ENCODE measurements at regions not wholly inside any gene's neighbourhood (a gene's known extent, or its start where the extent isn't known, plus 50 kb on each side); places are given as distances from the start of the nearest gene placed in this dataset.

DNA sequence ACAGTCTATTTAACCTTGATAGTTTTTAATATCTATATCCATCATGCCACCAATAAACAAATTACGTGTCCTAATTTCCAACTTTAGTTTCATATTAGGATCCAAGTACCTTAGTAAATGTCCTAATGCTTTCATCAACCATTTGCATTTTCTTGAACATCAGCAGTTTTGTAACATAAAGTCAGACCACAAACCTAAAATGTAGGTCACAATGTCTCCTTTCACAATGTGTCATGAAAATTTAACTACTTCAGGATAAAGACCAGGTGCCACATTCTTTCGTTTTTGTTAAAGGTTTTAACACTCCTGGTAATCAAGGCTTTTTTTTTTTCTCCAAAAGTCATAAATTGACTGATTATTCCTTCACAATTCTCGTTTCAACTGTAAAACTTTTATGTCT is 310.7 kb upstream of the PMFBP1 start:
- no peaks in the 10 kb centered on the region for H3K36me3 ChIP-seq
- H3K27me3 ChIP-seq: no peaks in the 10 kb centered on the region
- H3K27ac ChIP-seq: no peak overlapping the region
- intact Hi-C loops (cut with DNase I): no loop called here
- no peak overlapping the region for H3K4me3 ChIP-seq
- no peaks in the 10 kb centered on the region for H3K4me1 ChIP-seq
- no peaks in the 10 kb centered on the region for H3K9me3 ChIP-seq
- no peak for DNase-seq (ENCODE audit: extremely low spot score in 2 of 2)
- TF ChIP-seq CTCF (IDR thresholded peaks at IDR 0.05): no peak
- no peak for TF ChIP-seq POLR2AphosphoS5 (IDR thresholded peaks at IDR 0.05; ENCODE audit: insufficient read depth in 1 of 2, low read depth in 1 of 2)
- no peak for TF ChIP-seq POLR2A (IDR thresholded peaks at IDR 0.05)

GRCh38 chr16:72481419-72481818 is 309.5 kb upstream of the PMFBP1 start:
- intact Hi-C loops (cut with DNase I): no loop called here
- H3K4me3 ChIP-seq: no peak overlapping the region

DNA sequence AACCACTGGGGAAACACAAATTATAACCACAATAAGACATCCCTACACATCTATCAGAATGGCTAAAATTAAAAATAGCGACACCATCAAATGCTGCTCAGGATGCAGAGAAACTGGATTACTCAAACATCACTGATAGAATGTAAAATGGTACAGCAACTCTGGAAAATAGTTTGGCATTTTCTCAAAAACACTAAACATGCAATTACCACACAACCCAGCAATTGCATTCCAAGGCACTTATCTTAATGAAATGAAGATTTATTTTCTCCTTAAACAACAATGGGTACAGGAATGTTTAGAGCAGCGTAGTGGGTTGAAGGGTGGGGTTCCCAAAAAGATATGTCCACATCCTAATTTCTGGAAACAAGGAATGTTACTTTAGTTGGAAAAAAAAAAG is 309.0 kb upstream of the PMFBP1 start:
- Histone ChIP-seq H3K27ac (no peak overlapping the region), H3K9me3 (no peaks in the 10 kb centered on the region), H3K4me1 (no peaks in the 10 kb centered on the region), H3K27me3 (no peaks in the 10 kb centered on the region), H3K4me3 (no peak overlapping the region), H3K36me3 (no peaks in the 10 kb centered on the region)
- intact Hi-C loops (cut with DNase I): no loop called here
- DNase-seq (ENCODE audit: extremely low spot score in 2 of 2): no peak
- TF ChIP-seq CTCF (IDR thresholded peaks at IDR 0.05): no peak
- no peak for TF ChIP-seq POLR2AphosphoS5 (IDR thresholded peaks at IDR 0.05; ENCODE audit: insufficient read depth in 1 of 2, low read depth in 1 of 2)
- TF ChIP-seq POLR2A (IDR thresholded peaks at IDR 0.05): no peak

More at GRCh38 chr16:72481419-72481818, 309.5 kb upstream of the PMFBP1 start:
- TF ChIP-seq CTCF (IDR thresholded peaks at IDR 0.05) (no peak), POLR2A (IDR thresholded peaks at IDR 0.05) (no peak), POLR2AphosphoS5 (IDR thresholded peaks at IDR 0.05; ENCODE audit: insufficient read depth in 1 of 2, low read depth in 1 of 2) (no peak)
- DNase-seq (ENCODE audit: extremely low spot score in 2 of 2): no peak
- H3K36me3 ChIP-seq: no peaks in the 10 kb centered on the region
- no peaks in the 10 kb centered on the region for H3K9me3 ChIP-seq
- H3K27me3 ChIP-seq: no peaks in the 10 kb centered on the region
- H3K4me1 ChIP-seq: no peaks in the 10 kb centered on the region
- no peak overlapping the region for H3K27ac ChIP-seq

GRCh38 chr16:72475688-72476087 is 303.7 kb upstream of the PMFBP1 start:
- H3K9me3 ChIP-seq: no peaks in the 10 kb centered on the region
- TF ChIP-seq POLR2A (IDR thresholded peaks at IDR 0.05): no peak
- H3K36me3 ChIP-seq: no peaks in the 10 kb centered on the region
- H3K4me1 ChIP-seq: no peaks in the 10 kb centered on the region
- intact Hi-C loops (cut with DNase I): no loop called here
- no peak for DNase-seq (ENCODE audit: extremely low spot score in 2 of 2)
- H3K27ac ChIP-seq: no peak overlapping the region
- H3K4me3 ChIP-seq: no peak overlapping the region
- no peaks in the 10 kb centered on the region for H3K27me3 ChIP-seq

GRCh38 chr16:72474501-72475123 is 302.7 kb upstream of the PMFBP1 start:
- intact Hi-C loops (cut with DNase I): no loop called here
- TF ChIP-seq POLR2A (IDR thresholded peaks at IDR 0.05): no peak
- no peak for TF ChIP-seq CTCF (IDR thresholded peaks at IDR 0.05)
- no peak for TF ChIP-seq POLR2AphosphoS5 (IDR thresholded peaks at IDR 0.05; ENCODE audit: insufficient read depth in 1 of 2, low read depth in 1 of 2)
- H3K9me3 ChIP-seq: no peaks in the 10 kb centered on the region
- DNase-seq (ENCODE audit: extremely low spot score in 2 of 2): no peak
- no peaks in the 10 kb centered on the region for H3K27me3 ChIP-seq
- H3K4me1 ChIP-seq: no peaks in the 10 kb centered on the region
- H3K36me3 ChIP-seq: no peaks in the 10 kb centered on the region
- H3K4me3 ChIP-seq: no peak overlapping the region
- no peak overlapping the region for H3K27ac ChIP-seq

Data from vagina (tissue), 2 donors.